NOMO-1 treated with DMSO at 0.1 percent for 48 hours (cell line): ENCODE measurements at regions not wholly inside any gene's neighbourhood (a gene's known extent, or its start where the extent isn't known, plus 50 kb on each side); places are given as distances from the start of the nearest gene placed in this dataset.
"Not testable (repeated sequence)": the region's sequence is repeated elsewhere in the genome, so short reads cannot be mapped to it uniquely, and the experiment has no call there.

Experiments
- DNase-seq: peaks from one replicate; lab custom pipeline; 2025; ENCODE audit not compliant: unreplicated experiment; lab: John Stamatoyannopoulos, UW

DNA sequence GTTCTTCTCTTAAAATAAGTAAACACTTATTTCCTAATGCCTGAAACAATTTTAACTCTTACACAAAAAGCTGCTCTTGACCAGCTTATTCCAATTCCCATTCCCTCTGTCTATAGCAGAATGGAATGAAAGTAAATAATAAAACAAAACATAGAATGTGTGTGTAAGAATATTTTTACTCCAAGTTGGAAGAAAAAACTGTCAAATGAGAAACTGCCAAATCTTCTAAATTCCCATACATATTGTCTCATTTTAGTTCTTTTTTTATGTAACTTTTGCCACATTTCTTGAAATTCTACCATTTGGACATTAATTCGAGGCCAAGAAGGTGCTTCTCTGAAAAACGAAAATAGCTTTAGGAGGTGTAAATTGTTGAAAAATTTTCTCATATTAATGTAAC is 477.1 kb downstream of the FAT4 start:
- no peak for DNase-seq

DNA sequence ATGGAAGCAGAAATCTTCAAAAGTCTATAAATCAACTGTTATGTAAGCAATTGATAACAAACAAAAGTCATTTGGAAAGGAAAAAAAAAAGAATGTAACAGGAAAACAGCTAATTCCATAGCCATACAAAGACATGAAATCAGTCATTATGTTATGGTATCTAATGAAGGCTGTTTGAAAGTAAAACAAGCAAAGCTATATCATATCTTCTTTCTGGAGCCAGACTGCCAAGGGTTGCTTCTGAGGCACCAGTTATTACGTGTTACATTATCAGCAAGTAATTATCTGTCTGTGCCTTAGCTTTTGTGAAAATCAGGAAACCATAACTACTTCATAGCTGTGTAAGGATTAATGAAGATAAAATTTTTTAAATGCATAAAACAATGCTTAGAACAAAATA is 480.2 kb downstream of the FAT4 start:
- DNase-seq = no peak

DNA sequence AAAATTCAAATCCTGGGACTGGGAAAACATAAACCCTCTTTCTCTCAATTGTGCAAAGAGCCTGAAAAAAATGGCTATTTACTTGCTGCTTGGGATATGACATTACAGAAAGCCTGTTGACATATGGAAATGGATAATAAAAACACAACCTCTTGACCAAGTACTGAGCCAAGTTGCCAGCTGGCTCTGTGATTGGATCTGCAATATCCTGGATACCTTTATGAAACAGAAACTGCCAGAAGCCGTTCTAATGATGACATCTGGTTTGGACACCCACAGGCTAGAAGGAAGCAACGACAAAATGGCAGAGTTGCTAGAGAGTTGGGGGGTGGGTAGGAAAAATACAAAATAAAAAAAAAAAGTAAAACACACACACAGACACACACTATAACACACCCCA is 481.4 kb downstream of the FAT4 start:
- no peak for DNase-seq

DNA sequence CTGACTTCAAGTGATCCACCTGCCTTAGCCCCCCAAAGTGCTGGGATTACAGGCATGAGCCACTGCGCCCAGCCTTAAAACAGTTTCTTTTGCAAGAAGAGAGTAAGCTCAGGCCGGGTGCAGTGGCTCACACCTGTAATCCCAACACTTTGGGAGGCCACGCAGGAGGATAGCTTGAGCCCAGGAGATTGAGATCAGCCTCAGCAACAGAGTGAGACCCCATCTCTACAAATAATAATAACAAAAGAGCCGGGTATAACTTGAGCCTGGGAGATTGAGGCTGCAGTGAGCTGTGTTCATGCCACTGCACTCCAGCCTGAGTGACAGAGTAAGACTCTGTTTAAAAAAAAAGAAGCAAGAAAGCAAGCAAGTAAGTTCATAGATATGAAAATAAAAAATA is 482.9 kb downstream of the FAT4 start:
- not testable (repeated sequence) for DNase-seq

DNA sequence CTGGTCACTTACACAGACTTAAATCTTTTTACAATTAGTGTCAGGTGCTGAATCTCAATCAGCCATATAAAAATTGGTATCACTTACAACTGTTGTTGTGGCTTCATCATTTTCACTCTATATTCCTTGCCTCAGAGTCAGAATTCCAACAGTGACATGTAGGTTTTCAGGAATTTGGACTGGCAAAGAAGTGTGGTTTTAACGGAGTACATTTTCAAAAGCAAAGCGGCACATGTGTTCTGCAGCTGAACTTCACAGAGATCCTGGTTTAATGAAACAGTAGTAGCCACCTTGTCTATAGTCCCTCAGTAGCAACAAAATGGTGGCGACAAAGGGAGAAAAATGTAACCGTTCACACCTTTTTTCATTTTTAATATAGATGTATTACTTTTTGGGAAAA is 486.6 kb downstream of the FAT4 start:
- DNase-seq = no peak

DNA sequence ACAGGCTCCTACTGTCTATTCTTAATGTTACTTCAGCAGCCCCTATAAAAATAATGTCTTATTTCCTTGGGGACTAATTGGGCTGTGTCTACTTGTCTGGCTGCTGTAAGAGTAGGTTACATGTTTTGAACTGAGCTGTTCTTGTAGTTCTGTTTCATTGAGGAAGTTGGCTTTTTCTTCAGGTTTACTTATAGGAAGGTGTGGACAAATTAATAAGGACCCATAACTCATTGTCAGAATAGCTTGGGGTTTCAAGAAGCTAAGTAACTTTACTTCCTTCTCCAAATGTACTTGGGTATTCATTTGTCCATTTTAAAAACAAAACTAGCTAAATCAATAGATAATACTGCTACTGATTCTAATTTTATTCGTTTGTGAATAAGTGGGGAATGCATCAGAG is 487.2 kb downstream of the FAT4 start:
- DNase-seq = no peak

DNA sequence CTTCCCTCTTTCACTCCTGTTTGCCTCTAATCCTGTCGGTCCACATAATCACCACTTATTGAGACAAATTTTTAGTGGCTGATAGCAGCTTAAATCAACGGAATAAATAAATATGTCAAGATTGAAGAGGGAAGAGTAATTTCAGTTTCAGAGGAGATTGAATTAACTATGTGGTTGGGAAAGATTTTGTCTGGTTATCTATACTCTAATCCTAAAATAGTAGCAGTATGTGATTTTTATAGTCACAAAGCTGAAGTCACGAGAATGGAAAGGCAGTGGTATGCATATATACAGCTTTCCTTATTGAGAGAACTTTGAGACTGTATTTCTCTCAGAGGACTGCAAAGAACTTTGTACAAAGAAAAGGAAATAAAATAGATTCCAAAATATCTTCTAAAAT is 493.3 kb downstream of the FAT4 start:
- DNase-seq = no peak

DNA sequence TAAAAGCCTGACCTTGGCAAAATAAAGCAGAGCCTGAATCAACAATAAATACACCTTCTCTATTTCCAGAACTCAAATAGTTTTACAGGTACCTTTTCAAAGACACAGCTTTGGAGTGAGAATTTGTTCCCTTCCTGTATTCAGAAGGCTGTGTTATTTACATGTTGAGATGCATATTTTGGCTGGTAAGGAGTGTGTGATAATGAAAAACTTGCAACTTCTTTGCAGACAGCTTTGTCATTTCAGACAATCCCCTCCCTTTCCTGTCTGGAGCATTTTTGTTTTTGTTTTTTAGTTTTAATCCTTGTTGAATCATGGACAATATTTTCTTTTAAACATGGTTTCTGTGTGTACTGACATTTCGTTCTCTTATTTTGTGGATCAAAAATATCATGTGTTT is 493.8 kb downstream of the FAT4 start:
- DNase-seq = no peak

DNA sequence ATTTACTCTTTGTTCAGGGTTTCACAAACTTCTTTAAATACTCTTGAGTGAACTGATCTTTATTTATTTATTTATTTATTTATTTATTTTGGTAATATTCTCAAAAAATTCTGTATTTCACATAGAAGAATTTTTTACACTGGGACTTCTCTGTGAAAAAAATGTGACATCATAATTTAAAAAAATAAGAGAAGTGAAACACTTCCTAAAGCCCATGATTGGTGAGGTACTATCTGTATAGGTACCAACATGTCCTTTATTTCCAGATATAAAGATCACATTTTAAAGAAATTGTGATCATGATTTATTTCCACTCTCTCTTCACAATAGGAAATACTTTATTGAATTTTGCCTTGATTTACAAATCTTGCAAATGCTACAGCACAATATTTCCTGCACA is 497.1 kb downstream of the FAT4 start:
- DNase-seq = no peak

DNA sequence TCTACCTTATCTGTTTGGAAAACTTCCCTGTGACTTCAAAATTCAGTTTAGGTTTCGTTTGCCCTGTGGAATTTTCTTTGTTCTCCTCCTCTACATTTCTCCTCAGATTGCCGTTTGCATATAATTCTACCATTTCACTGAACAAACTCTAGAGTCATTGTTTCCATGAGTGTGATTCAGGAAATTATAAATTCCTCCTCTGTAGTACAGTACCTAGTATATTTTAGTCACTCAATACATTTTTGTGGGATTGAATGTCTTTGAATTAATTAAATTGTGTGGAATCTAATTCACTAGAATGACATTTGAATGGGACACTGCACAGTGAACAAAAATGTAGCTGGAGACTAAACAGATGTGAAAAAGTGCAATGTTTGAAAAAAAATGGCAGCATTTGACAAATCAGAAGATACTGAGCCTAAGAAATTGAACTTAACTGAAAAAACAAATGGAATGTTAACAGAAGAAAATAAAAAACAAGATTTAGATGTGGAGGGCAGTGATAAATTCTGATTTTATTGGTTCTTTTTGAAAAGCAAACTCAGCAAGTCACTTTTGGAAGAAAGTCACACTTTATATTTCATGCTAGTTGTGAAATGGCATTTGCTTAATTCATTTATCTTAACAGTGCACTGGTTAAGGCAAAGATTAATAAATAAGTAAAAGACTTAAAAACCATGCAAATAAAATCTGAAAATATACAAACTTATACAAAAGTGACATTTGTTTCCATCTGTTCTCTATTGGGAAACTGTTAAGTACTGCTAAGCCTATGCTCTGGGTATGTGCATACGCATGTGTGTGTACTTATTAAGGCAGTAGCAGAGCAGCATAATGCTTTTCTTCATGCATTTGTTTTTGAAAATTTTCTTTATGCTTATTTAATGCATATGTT is 512.3 kb downstream of the FAT4 start:
- no peak for DNase-seq

DNA sequence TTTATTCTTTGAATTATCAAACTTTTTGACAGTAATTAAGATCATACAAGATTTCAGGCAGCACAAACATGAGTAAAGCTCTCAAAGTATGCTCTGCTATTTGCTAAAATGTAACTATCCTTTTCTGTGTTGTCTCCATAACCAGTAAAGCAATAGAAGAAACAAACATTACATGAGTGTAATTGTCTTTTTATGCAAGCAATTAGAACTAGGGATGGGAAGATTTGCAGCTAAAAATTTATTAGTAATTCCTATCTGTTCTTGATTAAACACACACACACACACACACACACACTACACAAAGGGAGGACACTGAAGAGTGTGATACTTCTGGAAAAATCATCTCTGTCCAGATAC is 512.9 kb downstream of the FAT4 start:
- no peak for DNase-seq

DNA sequence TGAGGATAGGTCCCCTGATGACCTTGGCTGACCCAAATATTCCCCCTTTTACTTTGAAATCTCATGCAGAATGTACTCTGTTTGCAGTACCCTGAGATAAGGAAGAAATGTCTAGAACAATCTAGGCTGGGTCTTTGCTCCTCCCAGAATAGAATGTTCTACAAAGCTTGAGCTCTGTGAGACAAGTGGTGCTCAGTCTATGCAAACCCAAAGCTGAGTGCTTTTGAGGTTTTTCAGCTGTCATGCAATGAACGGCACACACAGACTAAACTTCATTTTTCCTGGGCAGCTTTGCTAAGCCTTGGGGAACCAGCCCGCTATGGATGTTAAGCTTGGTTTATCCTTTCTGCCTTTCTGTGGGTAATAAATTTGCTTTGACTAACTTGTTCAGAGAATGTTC is 513.6 kb downstream of the FAT4 start:
- no peak for DNase-seq

DNA sequence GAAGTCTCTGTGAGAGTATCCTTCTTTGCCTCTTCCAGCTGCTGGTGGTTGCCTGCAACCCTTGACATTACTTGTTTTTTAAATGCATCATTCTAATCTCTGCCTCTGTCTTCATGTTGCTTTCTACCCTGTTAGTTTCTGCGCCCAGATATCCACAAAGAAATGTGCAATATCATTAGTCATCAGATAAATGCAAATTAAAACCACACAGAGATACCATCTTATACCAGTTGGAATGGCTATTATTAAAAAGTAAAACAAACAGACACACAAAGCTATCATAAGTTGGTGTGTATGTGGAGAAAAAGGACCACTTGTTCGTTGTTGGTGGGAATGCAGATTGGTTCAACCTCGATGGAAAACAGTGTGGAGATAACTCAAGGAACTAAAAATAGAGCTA is 517.4 kb downstream of the FAT4 start:
- DNase-seq = no peak

DNA sequence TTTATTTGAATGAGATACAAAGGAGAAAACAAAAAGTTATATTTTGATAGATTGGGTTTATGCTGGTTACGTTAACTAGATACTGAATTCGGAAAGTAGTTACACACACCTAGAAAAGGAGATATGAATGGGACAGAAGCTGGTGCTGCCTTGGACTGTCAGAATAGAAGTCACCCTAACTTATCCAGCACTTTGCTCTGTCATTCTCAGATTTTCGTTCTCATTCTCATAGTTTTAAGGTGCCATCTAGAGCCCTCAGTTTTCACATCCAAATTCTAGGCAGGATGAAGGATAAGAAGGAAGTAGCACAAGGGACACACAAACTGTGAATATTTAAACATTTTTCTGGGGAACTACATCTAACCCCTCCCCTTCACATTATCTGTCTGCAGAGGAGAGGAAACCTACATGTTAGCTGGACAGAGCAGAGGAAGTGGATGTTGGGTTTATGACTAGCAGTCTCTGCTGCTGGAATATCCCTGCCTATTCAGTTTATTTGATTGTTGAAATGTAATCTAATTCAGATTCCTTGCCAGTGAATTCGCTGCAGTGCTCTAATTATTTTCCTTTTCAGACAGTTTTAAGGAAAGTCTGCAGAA is 521.9 kb downstream of the FAT4 start:
- no peak for DNase-seq

DNA sequence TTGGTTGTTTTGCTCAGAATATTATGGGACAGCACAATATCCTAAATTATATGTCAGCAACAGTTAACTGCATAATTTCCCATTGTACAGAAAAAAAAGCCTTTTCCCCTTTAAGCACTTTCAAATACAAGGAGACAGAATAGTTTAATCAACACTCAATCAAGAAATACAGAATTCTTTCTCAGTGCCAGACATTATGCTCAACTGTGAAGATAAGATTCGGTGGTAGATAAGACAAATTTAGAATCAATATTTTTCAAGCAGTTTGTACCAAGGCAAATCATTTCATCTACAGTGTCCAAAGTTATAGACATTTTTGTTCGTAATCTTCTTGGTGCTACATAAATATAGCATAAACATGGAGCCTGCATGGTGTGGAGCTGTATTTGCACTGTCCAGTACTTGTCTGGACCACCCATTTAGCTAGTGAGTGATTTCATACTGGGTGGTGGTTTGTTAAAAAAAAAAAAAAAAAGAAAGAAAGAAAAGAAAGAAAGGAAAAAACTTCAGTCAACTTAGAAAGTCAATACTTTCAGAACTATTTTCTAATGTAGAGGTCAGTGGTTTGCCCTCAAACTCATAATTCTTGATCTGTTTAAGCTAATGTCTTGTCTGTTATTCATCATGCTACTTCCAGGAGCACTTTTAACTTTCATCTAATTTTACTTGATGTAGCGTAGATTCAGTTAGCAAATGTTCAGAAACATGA is 522.9 kb downstream of the FAT4 start:
- DNase-seq = no peak

DNA sequence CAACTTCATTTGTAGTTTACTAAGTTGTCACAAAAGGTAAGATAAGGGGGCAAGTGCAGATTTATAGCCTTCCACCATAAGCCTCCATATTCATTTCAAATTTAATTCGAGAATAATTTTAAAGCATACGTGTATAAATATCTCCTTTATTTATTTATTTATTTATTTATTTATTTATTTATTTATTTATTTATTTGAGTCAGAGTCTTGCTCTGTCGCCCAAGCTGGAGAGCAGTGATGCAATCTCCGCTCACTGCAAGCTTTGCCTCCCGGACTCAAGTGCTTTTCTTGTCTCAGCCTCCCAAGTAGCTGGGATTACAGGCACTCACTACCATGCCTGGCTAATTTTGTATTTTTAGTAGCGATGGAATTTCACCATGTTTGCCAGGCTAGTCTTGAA is 523.4 kb downstream of the FAT4 start:
- DNase-seq = no peak

DNA sequence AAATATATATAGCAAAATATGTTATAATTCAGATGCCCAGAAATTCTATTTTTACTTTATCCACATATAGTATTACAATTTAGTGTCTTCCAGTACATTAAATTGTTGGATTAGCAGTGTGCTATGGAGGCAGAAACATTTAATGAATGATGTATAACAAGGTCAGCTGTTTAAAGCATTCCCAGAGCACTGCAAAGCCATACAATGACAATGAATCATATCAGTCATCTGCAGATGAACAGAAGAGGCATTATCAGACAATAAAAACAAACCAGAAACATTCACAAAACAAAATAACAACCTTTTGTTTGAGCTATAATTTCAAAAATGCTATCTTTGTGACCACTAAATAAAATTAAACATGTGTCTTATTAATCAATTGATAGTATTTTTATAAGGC is 524.2 kb downstream of the FAT4 start:
- DNase-seq = no peak

DNA sequence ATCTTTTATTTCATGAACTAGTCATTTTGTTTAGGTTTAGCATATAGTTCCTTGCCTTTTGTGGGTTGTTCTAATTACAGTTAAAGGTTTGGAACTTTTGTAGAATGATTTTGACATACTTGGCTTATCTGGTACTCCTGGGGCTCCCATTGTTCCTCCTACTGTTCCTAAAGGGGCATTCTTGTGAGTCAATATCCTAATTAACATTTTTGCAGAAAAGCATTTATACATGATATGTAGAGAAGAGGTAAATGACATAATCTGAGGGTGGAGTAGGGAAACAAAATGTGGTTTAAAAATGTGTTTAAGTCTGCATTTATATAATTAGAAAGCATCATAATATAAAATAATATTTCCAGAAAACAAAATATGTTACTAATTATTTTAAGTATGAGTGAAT is 529.2 kb downstream of the FAT4 start:
- no peak for DNase-seq

DNA sequence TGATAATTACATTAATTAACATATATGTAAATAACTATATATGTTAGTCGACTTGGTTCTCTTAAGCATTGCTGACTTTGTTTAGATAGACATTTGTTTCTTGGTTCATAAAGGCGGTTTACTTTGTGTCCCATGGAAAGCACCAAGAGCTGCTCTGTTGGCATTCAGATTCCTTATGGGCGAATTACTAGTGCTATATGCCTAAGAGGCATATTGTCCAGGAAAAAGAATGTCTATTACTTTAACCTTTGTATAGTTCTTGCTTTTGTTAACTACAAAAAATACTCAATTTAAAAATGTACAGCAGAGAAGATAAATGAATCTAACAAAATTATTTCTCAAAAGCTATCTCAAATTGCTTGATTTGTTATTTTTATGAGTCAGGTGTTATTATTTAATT is 532.8 kb downstream of the FAT4 start:
- no peak for DNase-seq

DNA sequence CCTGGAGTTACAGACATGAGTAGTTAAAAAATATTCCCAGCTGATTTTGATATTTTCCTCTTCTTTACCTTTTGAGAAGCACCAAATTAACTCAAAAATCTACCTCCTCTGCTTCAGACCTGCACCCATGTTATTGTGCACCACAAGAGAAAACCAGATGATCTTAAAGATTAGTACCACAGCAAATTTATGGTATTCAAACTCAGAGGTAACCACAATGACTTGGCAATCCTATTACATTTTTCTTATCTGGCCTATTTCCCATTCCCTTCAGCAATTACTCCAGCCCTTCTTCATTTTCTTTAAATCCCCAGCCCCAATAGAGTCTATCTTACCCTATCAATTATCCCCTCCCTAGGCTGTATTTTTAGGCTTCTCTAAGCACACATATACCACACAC is 535.1 kb downstream of the FAT4 start:
- DNase-seq = no peak

DNA sequence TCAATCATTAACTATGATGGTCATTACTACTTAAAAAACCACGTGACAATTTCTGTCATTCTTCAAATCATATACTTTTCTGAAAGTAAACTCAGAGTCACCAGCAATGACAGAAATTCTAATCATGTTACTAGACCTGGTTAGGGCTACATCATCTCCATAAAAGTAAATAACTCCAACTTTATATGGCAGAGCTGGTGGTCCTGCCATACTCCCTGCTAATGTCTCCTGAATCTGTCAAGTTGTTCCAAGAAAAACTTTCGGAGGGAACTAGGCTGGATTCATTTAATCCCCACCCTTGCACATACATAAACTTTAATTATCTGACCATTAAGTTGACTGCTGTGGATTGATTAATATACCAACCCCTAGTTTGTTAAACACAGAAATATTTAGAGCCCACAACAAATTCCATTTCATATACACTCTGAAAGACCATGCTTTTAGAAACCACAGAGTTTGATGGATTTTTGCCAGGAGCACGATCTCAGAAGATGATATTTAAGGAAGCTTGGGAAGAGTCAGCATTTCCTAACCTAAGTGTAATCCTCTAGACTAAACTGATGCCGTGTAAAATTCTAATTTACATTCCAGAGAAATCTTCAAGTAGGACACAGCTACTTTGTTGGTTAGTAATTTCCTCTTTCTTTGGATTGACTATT is 577.0 kb downstream of the FAT4 start:
- DNase-seq = no peak

DNA sequence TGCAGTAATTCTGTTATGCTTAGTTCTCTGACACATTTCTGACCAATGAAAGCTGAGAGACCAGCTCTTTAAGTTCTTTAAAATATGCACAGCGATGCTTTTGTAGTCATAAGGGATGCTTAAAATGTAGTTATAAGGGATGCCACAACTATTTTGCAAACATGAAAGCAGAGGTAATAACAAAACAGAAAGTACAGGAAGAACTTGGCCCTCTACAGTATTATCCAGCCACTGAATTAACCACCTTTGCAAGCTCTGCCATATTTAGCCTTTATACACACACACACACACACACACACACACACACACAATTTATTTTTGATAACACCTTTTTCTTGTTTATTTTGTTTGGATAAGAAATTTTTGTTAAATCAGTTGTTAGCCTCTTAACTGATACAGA is 590.0 kb downstream of the FAT4 start:
- DNase-seq = no peak
